ENCODE measurements at regions not wholly inside any gene's neighbourhood (a gene's known extent, or its start where the extent isn't known, plus 50 kb on each side); places are given as distances from the start of the nearest gene placed in this dataset.

DNA sequence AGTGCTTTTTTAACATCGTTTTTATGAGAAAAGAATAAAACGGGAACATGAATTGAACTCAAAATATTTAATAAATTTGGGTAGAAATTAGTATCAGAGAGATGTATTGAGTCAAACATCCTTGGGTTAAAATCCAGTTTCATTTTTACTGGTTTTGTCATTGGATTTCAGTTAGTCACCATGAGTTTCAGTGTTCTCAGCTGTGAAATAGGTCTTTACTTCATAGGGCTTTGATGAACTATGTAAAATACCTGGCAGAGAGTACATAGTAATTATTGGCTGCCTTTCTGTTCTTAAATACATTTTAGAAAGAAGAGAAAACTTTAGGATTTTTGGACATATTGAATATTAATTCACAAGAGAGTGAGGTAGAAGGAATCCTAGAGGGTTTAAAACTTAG, 105.8 kb downstream of the TANC2 start:
- H4K20me1 ChIP-seq (replicated peaks; ENCODE audit: control insufficient read depth, insufficient read depth, low read length), result no peaks in the 10 kb centered on the region
- TF ChIP-seq ZC3H11A (IDR thresholded peaks at IDR 0.05; ENCODE audit: low read depth, low read length) (no peak), KDM2B (CRISPR knock-in tag; IDR thresholded peaks at IDR 0.05) (no peak), BHLHE40 (IDR thresholded peaks at IDR 0.05; ENCODE audit: low read length) (no peak)
- TF ChIP-seq, protein P1, sequence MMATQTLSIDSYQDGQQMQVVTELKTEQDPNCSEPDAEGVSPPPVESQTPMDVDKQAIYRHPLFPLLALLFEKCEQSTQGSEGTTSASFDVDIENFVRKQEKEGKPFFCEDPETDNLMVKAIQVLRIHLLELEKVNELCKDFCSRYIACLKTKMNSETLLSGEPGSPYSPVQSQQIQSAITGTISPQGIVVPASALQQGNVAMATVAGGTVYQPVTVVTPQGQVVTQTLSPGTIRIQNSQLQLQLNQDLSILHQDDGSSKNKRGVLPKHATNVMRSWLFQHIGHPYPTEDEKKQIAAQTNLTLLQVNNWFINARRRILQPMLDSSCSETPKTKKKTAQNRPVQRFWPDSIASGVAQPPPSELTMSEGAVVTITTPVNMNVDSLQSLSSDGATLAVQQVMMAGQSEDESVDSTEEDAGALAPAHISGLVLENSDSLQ (IDR thresholded peaks at IDR 0.05), result no peak
- H2AFZ ChIP-seq (ENCODE audit: low read depth, low read length), result no peak overlapping the region
- no peaks in the 10 kb centered on the region for H3K9me3 ChIP-seq (replicated peaks; ENCODE audit: control insufficient read depth, insufficient read depth, low read depth, low read length)
- FAIRE-seq, result no peak
- H3K79me2 ChIP-seq (ENCODE audit: control insufficient read depth, insufficient read depth, low read length), result no peaks in the 10 kb centered on the region
- no peaks in the 10 kb centered on the region for H3K9me1 ChIP-seq (ENCODE audit: control insufficient read depth, insufficient read depth, low read length)
- H3K27ac ChIP-seq (ENCODE audit: extremely low read depth, low read depth, low read length), result no peak overlapping the region
- H3K4me3 ChIP-seq, result no peak overlapping the region
- no peak for DNase-seq (ENCODE audit: extremely low read depth in 1 of 4, low spot score in 3 of 4)
- H3K36me3 ChIP-seq (ENCODE audit: control insufficient read depth, insufficient read depth, low read length), result no peaks in the 10 kb centered on the region
- POLR2A ChIA-PET, result interaction anchor here (0.6 kb wide), 1 partner anchor 18 kb away, joined by 3 read pairs; no protein-coding TSS in a partner anchor
- H3K4me2 ChIP-seq (ENCODE audit: insufficient read depth, low read length), result no peak overlapping the region
- H3K27me3 ChIP-seq (ENCODE audit: control insufficient read depth in 2 of 2, insufficient read depth in 2 of 2, low read length in 2 of 2), result no peaks in the 10 kb centered on the region
- no peaks in the 10 kb centered on the region for H3K4me1 ChIP-seq (replicated peaks in 1 of 2; ENCODE audit: control insufficient read depth in 2 of 2, insufficient read depth in 2 of 2, low read length in 2 of 2)
- no TSS peak for BruUV-seq (replicated peaks)
- H3K9ac ChIP-seq (ENCODE audit: insufficient read depth in 1 of 2, low read depth in 2 of 2, low read length in 2 of 2), result no peak overlapping the region
- CTCF ChIA-PET (ENCODE audit: low intra/inter-chr PET ratio), result no interaction called here
- in situ Hi-C loops (cut with MboI) (loop anchor here (10.0 kb wide), 1 partner anchor 333 kb away; no protein-coding TSS in a partner anchor), intact Hi-C loops (cut with micrococcal nuclease) (no loop called here)
- ATAC-seq, result no peak
- 37% methylated on average over 2 of the region's 2 CpGs for WGBS (ENCODE audit: insufficient coverage, low coverage, missing lambda C conversion rate)

DNA sequence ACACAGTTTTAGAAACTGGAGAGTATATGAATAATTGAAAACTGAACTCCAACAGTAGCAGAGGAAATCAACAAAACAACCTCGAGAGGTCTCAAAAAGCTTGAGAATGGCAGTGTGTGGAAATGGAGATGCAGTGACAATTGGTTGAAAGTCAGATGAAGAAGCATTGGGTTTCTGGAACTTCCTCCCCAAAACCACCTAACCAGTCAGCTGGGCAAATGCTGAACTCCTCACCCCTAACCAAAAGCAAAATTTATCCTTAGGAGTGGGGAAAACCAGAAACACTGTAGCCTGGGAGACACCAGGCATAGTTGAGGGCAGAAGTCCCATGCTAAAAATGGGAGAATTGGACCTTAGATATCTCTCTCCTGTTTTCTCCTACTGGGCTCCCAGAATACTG, 109.9 kb downstream of the TANC2 start:
- FAIRE-seq (no peak), ATAC-seq (no peak), DNase-seq (ENCODE audit: extremely low read depth in 1 of 4, low spot score in 3 of 4) (no peak)
- no peaks in the 10 kb centered on the region for H3K4me1 ChIP-seq (replicated peaks in 1 of 2; ENCODE audit: control insufficient read depth in 2 of 2, insufficient read depth in 2 of 2, low read length in 2 of 2)
- BruUV-seq (replicated peaks), result no TSS peak
- no peaks in the 10 kb centered on the region for H3K9me1 ChIP-seq (ENCODE audit: control insufficient read depth, insufficient read depth, low read length)
- no peaks in the 10 kb centered on the region for H3K27me3 ChIP-seq (ENCODE audit: control insufficient read depth in 2 of 2, insufficient read depth in 2 of 2, low read length in 2 of 2)
- no peaks in the 10 kb centered on the region for H4K20me1 ChIP-seq (replicated peaks; ENCODE audit: control insufficient read depth, insufficient read depth, low read length)
- no peaks in the 10 kb centered on the region for H3K9me3 ChIP-seq (replicated peaks; ENCODE audit: control insufficient read depth, insufficient read depth, low read depth, low read length)
- intact Hi-C loops (cut with micrococcal nuclease), result no loop called here
- H3K4me2 ChIP-seq (ENCODE audit: insufficient read depth, low read length), result no peak overlapping the region
- CTCF ChIA-PET (ENCODE audit: low intra/inter-chr PET ratio), result no interaction called here
- no peak overlapping the region for H2AFZ ChIP-seq (ENCODE audit: low read depth, low read length)
- WGBS (ENCODE audit: insufficient coverage, low coverage, missing lambda C conversion rate), result 17% methylated on average over 1 of the region's 1 CpG
- H3K9ac ChIP-seq (ENCODE audit: insufficient read depth in 1 of 2, low read depth in 2 of 2, low read length in 2 of 2), result no peak overlapping the region
- no peaks in the 10 kb centered on the region for H3K79me2 ChIP-seq (ENCODE audit: control insufficient read depth, insufficient read depth, low read length)
- no peaks in the 10 kb centered on the region for H3K36me3 ChIP-seq (ENCODE audit: control insufficient read depth, insufficient read depth, low read length)
- H3K27ac ChIP-seq (ENCODE audit: extremely low read depth, low read depth, low read length), result no peak overlapping the region
- in situ Hi-C loops (cut with MboI), result loop anchor here (10.0 kb wide), 1 partner anchor 329 kb away; no protein-coding TSS in a partner anchor
- POLR2A ChIA-PET, result no interaction called here
- no peak overlapping the region for H3K4me3 ChIP-seq
- no peak for TF ChIP-seq KDM1A (IDR thresholded peaks at IDR 0.05)
- no peak for TF ChIP-seq CHD4 (IDR thresholded peaks at IDR 0.05; ENCODE audit: insufficient read depth, insufficient replicate concordance, low read depth, low read length, poor library complexity, severe bottlenecking)
- TF ChIP-seq NR2C2 (CRISPR knock-in tag; IDR thresholded peaks at IDR 0.05), result no peak
- TF ChIP-seq NR2C2 (tag; IDR thresholded peaks at IDR 0.05), result no peak
- TF ChIP-seq, protein P2, sequence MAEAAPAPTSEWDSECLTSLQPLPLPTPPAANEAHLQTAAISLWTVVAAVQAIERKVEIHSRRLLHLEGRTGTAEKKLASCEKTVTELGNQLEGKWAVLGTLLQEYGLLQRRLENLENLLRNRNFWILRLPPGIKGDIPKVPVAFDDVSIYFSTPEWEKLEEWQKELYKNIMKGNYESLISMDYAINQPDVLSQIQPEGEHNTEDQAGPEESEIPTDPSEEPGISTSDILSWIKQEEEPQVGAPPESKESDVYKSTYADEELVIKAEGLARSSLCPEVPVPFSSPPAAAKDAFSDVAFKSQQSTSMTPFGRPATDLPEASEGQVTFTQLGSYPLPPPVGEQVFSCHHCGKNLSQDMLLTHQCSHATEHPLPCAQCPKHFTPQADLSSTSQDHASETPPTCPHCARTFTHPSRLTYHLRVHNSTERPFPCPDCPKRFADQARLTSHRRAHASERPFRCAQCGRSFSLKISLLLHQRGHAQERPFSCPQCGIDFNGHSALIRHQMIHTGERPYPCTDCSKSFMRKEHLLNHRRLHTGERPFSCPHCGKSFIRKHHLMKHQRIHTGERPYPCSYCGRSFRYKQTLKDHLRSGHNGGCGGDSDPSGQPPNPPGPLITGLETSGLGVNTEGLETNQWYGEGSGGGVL (CRISPR knock-in tag; IDR thresholded peaks at IDR 0.05), result no peak
- TF ChIP-seq STAT5A (IDR thresholded peaks at IDR 0.05; ENCODE audit: borderline replicate concordance, low read length), result no peak
- no peak for TF ChIP-seq SNIP1 (IDR thresholded peaks at IDR 0.05; ENCODE audit: low read depth)
- TF ChIP-seq SMAD2 (IDR thresholded peaks at IDR 0.05; ENCODE audit: low read depth, low read length), result no peak
- TF ChIP-seq SAFB (IDR thresholded peaks at IDR 0.05; ENCODE audit: borderline replicate concordance, low read depth, low read length), result no peak
- TF ChIP-seq HNRNPH1 (optimal IDR thresholded peaks at IDR 0.05; ENCODE audit: low read depth, low read length), result no peak
- TF ChIP-seq, protein P3, sequence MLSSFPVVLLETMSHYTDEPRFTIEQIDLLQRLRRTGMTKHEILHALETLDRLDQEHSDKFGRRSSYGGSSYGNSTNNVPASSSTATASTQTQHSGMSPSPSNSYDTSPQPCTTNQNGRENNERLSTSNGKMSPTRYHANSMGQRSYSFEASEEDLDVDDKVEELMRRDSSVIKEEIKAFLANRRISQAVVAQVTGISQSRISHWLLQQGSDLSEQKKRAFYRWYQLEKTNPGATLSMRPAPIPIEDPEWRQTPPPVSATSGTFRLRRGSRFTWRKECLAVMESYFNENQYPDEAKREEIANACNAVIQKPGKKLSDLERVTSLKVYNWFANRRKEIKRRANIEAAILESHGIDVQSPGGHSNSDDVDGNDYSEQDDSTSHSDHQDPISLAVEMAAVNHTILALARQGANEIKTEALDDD (IDR thresholded peaks at IDR 0.05), result no peak
